Subcutaneous abdominal adipose tissue (tissue), 5 donors: ENCODE measurements at regions not wholly inside any gene's neighbourhood (a gene's known extent, or its start where the extent isn't known, plus 50 kb on each side); places are given as distances from the start of the nearest gene placed in this dataset.
"Not testable (repeated sequence)": the region's sequence is repeated elsewhere in the genome, so short reads cannot be mapped to it uniquely, and the experiment has no call there.

ENCODE experiments used
- H3K27ac ChIP-seq: one replicate; pipeline ENCODE4 v1.7.0; 2013; ENCODE audit warnings: low read depth, mild to moderate bottlenecking, inconsistent platforms, low read length, moderate library complexity
- H3K27me3 ChIP-seq, 5 donors: one replicate each; pipeline ENCODE4 v1.7.0; 2013; ENCODE audit warnings: low read length in 5 of 5, inconsistent platforms in 1 of 5; ENCODE audit not compliant: control insufficient read depth in 5 of 5, insufficient read depth in 4 of 5
- H3K36me3 ChIP-seq, 5 donors: one replicate each; pipeline ENCODE4 v1.7.0; 2013; ENCODE audit warnings: low read length in 5 of 5; ENCODE audit not compliant: control insufficient read depth in 5 of 5, insufficient read depth in 5 of 5
- H3K4me1 ChIP-seq, 5 donors: one replicate each; pipeline ENCODE4 v1.7.0; 2013; ENCODE audit warnings: low read length in 5 of 5, mild to moderate bottlenecking in 3 of 5, moderate library complexity in 1 of 5; ENCODE audit not compliant: control insufficient read depth in 5 of 5, insufficient read depth in 5 of 5
- H3K4me3 ChIP-seq, 5 donors: one replicate each; pipeline ENCODE4 v1.7.0; 2013; ENCODE audit warnings: low read length in 5 of 5, low read depth in 1 of 5
- H3K9ac ChIP-seq, 5 donors: one replicate each; pipeline ENCODE4 v1.7.0; 2013; ENCODE audit warnings: low read length in 5 of 5, mild to moderate bottlenecking in 4 of 5, moderate library complexity in 3 of 5
- H3K9me3 ChIP-seq, 5 donors: one replicate each; pipeline ENCODE4 v1.7.0; 2013; ENCODE audit warnings: low read length in 5 of 5; ENCODE audit not compliant: control insufficient read depth in 5 of 5
- donor health status: healthy.
- donor health status: healthy.
- donor health status: healthy.
- donor health status: healthy.
- donor health status: healthy.

- not testable (repeated sequence) for H3K27me3 ChIP-seq, H3K27ac ChIP-seq, H3K9ac ChIP-seq, H3K9me3 ChIP-seq, H3K4me3 ChIP-seq, H3K4me1 ChIP-seq, H3K36me3 ChIP-seq
Measured at GRCh38 chr4:45248106-45248505, 521.8 kb upstream of the GNPDA2 start.

- H3K4me3 ChIP-seq, result no peak overlapping the region
- no peak overlapping the region for H3K9ac ChIP-seq
- no peaks in the 10 kb centered on the region for H3K36me3 ChIP-seq
- H3K27ac ChIP-seq, result no peak overlapping the region
- no peaks in the 10 kb centered on the region for H3K27me3 ChIP-seq
- H3K4me1 ChIP-seq, result peaks cover 0 to 5% (median 0%) of the 10 kb centered on the region in 5 donors
- H3K9me3 ChIP-seq, result no peaks in the 10 kb centered on the region
Measured at GRCh38 chr4:45241976-45242375, 515.6 kb upstream of the GNPDA2 start.

- peaks cover 0 to 3% (median 0%) of the 10 kb centered on the region in 5 donors for H3K9me3 ChIP-seq
- H3K27me3 ChIP-seq, result no peaks in the 10 kb centered on the region
- no peak overlapping the region for H3K9ac ChIP-seq
- H3K4me1 ChIP-seq, result no peaks in the 10 kb centered on the region
- no peak overlapping the region for H3K27ac ChIP-seq
- H3K4me3 ChIP-seq, result no peak overlapping the region
- H3K36me3 ChIP-seq, result no peaks in the 10 kb centered on the region
Measured at GRCh38 chr4:45229206-45229605, 502.9 kb upstream of the GNPDA2 start.

GRCh38 chr4:45215976-45216542 is 489.7 kb upstream of the GNPDA2 start:
- no peak overlapping the region for H3K9ac ChIP-seq
- no peaks in the 10 kb centered on the region for H3K4me1 ChIP-seq
- no peaks in the 10 kb centered on the region for H3K27me3 ChIP-seq
- no peak overlapping the region for H3K27ac ChIP-seq
- no peaks in the 10 kb centered on the region for H3K36me3 ChIP-seq
- H3K9me3 ChIP-seq, result peaks cover 0 to 3% (median 0%) of the 10 kb centered on the region in 5 donors
- H3K4me3 ChIP-seq, result no peak overlapping the region

- H3K9ac ChIP-seq, H3K27me3 ChIP-seq, H3K4me3 ChIP-seq, H3K27ac ChIP-seq, H3K4me1 ChIP-seq, H3K9me3 ChIP-seq, H3K36me3 ChIP-seq: not testable (repeated sequence)
Measured at GRCh38 chr4:45208476-45208875, 482.1 kb upstream of the GNPDA2 start.

- not testable (repeated sequence) for H3K9me3 ChIP-seq, H3K4me3 ChIP-seq, H3K27ac ChIP-seq, H3K27me3 ChIP-seq, H3K4me1 ChIP-seq, H3K9ac ChIP-seq, H3K36me3 ChIP-seq
Measured at GRCh38 chr4:45207864-45208331, 481.5 kb upstream of the GNPDA2 start.

GRCh38 chr4:45207241-45207863 is 481.0 kb upstream of the GNPDA2 start:
- not testable (repeated sequence) for H3K9ac ChIP-seq, H3K27ac ChIP-seq, H3K36me3 ChIP-seq, H3K9me3 ChIP-seq, H3K4me1 ChIP-seq, H3K27me3 ChIP-seq, H3K4me3 ChIP-seq

GRCh38 chr4:45199736-45200135 is 473.4 kb upstream of the GNPDA2 start:
- Histone ChIP-seq H3K27me3 (no peaks in the 10 kb centered on the region), H3K36me3 (no peaks in the 10 kb centered on the region), H3K9ac (no peak overlapping the region), H3K4me3 (no peak overlapping the region), H3K9me3 (no peaks in the 10 kb centered on the region), H3K27ac (no peak overlapping the region), H3K4me1 (no peaks in the 10 kb centered on the region)

- H3K9ac ChIP-seq, result no peak overlapping the region
- H3K27ac ChIP-seq, result no peak overlapping the region
- no peaks in the 10 kb centered on the region for H3K27me3 ChIP-seq
- H3K36me3 ChIP-seq, result no peaks in the 10 kb centered on the region
- no peaks in the 10 kb centered on the region for H3K9me3 ChIP-seq
- H3K4me1 ChIP-seq, result peaks cover 0 to 9% (median 0%) of the 10 kb centered on the region in 5 donors
- H3K4me3 ChIP-seq, result no peak overlapping the region
Measured at GRCh38 chr4:45188501-45188900, 462.1 kb upstream of the GNPDA2 start.

GRCh38 chr4:45186249-45186648 is 459.9 kb upstream of the GNPDA2 start:
- no peak overlapping the region for H3K4me3 ChIP-seq
- H3K27me3 ChIP-seq, result no peaks in the 10 kb centered on the region
- H3K9me3 ChIP-seq, result no peaks in the 10 kb centered on the region
- no peak overlapping the region for H3K9ac ChIP-seq
- no peak overlapping the region for H3K27ac ChIP-seq
- H3K36me3 ChIP-seq, result no peaks in the 10 kb centered on the region
- peaks cover 0 to 14% (median 0%) of the 10 kb centered on the region in 5 donors for H3K4me1 ChIP-seq
